Tibial artery (tissue), 4 donors: ENCODE measurements at regions not wholly inside any gene's neighbourhood (a gene's known extent, or its start where the extent isn't known, plus 50 kb on each side); places are given as distances from the start of the nearest gene placed in this dataset.

Experiments
- DNase-seq, 2 donors: peaks; one replicate each; pipeline ENCODE4 v3.0.0-alpha.2; 2019
- H3K27ac ChIP-seq, 2 donors: fragments of 200-600 bp; sonication (generic) in 1 of 2; 1 replicate in 1 of 2; 2 replicates in 1 of 2; pipeline ENCODE4 v1.5.1; 2018 to 2019; ENCODE audit warnings: mild to moderate bottlenecking in 1 of 2
- H3K27me3 ChIP-seq, 2 donors: fragments of 200-600 bp; sonication (generic) in 1 of 2; one replicate each; pipeline versions ENCODE4 v1.5.1 to v1.6.0; 2016 to 2019
- H3K36me3 ChIP-seq, 3 donors: fragments of 200-600 bp; sonication (generic) in 2 of 3; one replicate each; pipeline ENCODE4 v1.5.1; 2016 to 2019; ENCODE audit warnings: mild to moderate bottlenecking in 2 of 3
- H3K4me1 ChIP-seq, 4 donors: fragments of 200-600 bp; sonication (generic) in 2 of 4; 1 replicate in 3 of 4; 2 replicates in 1 of 4; pipeline ENCODE4 v1.5.1; 2016 to 2019
- H3K4me3 ChIP-seq, 2 donors: fragments of 200-600 bp; sonication (generic) in 1 of 2; 1 replicate in 1 of 2; 2 replicates in 1 of 2; pipeline ENCODE4 v1.5.1; 2018 to 2019; ENCODE audit warnings: mild to moderate bottlenecking in 2 of 2
- H3K9me3 ChIP-seq, 3 donors: fragments of 200-600 bp; sonication (generic) in 1 of 3; one replicate each; pipeline ENCODE4 v1.5.1; 2016 to 2019
- intact Hi-C: fragments of 100-400 bp; cut with DNase I; formaldehyde crosslinking; loops from one replicate; pipeline ENCODE4 v1.15.0; 2023; ENCODE audit warnings: low total_unique reads
- TF ChIP-seq, protein P1 (sequence below), 2 experiments: fragments of 200-600 bp in 1 of 2; fragments of 450-650 bp in 1 of 2; IDR thresholded peaks; one replicate each; pipeline ENCODE4 v1.5.1; 2017 to 2019; ENCODE audit warnings: antibody characterized with exemption in 2 of 2, mild to moderate bottlenecking in 1 of 2, moderate library complexity in 1 of 2

DNA sequence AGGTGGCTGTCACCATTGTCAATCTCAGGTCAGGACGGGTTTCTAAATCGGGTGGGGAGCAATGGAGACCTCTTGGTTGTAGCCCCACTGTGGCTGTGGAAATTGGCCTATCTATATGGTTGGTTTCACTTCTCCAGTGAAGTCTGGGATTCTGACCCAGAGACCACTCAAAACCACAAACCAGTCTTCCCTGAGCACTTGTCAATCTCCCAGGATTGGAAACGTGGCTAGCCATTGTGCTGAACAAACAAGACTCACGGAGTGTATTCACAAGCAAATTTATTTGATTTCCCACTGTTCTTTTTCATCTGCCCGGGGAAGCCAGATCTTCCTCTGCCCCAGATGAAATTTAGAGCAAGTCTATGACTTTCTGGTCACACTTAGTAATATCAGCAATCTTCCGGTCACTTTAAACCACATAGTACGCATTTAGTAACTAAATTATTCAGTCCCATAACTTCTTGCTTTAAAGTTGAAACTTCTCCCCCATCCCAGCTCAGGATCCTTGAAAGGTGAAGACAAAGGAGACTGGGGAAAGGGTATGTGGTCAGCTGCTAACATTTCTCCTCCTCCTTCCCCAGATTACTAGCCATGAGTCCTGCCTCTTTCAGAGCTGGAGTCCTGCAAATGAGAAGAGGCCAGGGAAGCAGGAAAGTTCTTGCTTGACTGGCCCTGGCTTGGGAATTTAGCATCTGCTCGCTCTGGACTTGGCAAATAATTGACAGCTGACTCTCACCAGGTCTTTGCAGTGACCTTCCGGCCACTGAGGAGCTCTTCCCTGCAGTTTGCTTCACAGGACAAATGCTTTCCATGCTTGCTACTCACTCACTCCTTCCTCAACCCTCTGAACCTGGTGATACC lies 123.2 kb upstream of the MAX start:
- Histone ChIP-seq H3K4me3 (no peak overlapping the region), H3K4me1 (peaks cover 0 to 13% (median under 1%) of the 10 kb centered on the region in 4 donors), H3K36me3 (no peaks in the 10 kb centered on the region), H3K27ac (no peak overlapping the region), H3K27me3 (no peaks in the 10 kb centered on the region), H3K9me3 (no peaks in the 10 kb centered on the region)
- peak in 1 of 2 donors; percentile 37 for DNase-seq
- intact Hi-C loops, result no loop called here
- TF ChIP-seq, protein P1, sequence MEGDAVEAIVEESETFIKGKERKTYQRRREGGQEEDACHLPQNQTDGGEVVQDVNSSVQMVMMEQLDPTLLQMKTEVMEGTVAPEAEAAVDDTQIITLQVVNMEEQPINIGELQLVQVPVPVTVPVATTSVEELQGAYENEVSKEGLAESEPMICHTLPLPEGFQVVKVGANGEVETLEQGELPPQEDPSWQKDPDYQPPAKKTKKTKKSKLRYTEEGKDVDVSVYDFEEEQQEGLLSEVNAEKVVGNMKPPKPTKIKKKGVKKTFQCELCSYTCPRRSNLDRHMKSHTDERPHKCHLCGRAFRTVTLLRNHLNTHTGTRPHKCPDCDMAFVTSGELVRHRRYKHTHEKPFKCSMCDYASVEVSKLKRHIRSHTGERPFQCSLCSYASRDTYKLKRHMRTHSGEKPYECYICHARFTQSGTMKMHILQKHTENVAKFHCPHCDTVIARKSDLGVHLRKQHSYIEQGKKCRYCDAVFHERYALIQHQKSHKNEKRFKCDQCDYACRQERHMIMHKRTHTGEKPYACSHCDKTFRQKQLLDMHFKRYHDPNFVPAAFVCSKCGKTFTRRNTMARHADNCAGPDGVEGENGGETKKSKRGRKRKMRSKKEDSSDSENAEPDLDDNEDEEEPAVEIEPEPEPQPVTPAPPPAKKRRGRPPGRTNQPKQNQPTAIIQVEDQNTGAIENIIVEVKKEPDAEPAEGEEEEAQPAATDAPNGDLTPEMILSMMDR (IDR thresholded peaks at IDR 0.05), result no peak

DNA sequence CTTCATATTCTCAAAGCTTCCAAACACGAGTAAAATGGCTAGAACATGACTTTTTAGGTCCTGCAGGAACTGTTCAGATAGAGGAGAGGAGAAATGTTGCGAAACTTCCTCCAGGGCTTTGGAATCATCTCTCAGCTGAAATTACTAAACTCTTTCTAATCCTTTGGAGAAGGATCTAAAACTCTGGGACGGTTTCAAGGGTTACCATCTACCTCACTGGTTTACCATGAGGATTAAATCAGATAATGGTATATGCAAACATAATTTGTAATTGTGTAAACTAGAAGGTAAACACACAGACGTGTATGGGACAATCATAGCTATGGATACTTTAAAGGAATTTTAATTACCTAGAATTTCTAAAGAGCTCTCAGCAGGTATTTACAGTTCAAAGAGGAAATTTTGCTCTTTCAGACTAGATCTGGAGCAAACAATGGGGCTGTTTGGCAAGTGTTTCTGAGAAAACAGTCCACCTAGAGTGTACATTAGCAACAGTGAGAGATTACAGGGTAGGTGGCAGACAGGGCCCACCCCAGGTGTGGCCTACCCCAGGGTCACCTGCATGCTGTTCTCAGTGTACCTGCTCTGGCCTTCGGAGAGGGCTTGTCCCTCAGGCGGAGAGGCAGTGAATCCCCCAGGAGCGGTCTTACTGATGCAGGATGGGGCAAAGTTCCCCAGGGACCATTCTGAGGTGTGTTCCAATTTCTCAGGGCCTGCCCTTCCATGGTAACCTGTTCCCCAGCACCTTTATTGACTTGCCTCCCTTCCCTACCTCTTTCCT lies 124.7 kb upstream of the MAX start:
- Histone ChIP-seq H3K36me3 (no peaks in the 10 kb centered on the region), H3K4me3 (no peak overlapping the region), H3K27ac (no peak overlapping the region), H3K9me3 (no peaks in the 10 kb centered on the region), H3K4me1 (peaks cover 0 to 18% (median 1%) of the 10 kb centered on the region in 4 donors), H3K27me3 (no peaks in the 10 kb centered on the region)
- TF ChIP-seq, protein P1 (IDR thresholded peaks at IDR 0.05), result no peak
- peak in 1 of 2 donors; percentile 21 for DNase-seq
- intact Hi-C loops, result no loop called here

DNA sequence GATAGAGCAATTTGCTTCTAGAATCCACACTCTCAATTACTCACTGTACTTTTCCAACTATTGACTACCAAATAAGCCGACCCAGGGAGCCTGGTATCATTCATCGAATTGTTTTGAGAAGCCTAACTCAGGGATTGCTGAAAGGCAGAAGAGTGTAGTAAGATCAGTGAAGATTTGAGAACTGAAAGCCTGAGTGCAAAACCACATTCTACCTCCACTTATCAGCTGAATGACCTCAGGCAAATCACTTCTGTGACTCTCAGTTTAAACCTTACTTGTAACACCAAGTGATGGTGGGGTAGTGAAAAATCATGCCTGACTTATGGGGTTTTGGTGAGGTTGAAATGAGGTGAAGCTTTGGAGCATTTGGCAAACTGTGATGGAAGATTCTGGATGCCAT lies 126.1 kb upstream of the MAX start:
- intact Hi-C loops, result no loop called here
- peak in 1 of 2 donors; percentile 9 for DNase-seq
- no peak overlapping the region for H3K27ac ChIP-seq
- peaks cover 0 to 18% (median 1%) of the 10 kb centered on the region in 4 donors for H3K4me1 ChIP-seq
- TF ChIP-seq, protein P1 (IDR thresholded peaks at IDR 0.05), result no peak
- no peaks in the 10 kb centered on the region for H3K36me3 ChIP-seq
- H3K27me3 ChIP-seq, result no peaks in the 10 kb centered on the region
- H3K4me3 ChIP-seq, result no peak overlapping the region
- no peaks in the 10 kb centered on the region for H3K9me3 ChIP-seq

DNA sequence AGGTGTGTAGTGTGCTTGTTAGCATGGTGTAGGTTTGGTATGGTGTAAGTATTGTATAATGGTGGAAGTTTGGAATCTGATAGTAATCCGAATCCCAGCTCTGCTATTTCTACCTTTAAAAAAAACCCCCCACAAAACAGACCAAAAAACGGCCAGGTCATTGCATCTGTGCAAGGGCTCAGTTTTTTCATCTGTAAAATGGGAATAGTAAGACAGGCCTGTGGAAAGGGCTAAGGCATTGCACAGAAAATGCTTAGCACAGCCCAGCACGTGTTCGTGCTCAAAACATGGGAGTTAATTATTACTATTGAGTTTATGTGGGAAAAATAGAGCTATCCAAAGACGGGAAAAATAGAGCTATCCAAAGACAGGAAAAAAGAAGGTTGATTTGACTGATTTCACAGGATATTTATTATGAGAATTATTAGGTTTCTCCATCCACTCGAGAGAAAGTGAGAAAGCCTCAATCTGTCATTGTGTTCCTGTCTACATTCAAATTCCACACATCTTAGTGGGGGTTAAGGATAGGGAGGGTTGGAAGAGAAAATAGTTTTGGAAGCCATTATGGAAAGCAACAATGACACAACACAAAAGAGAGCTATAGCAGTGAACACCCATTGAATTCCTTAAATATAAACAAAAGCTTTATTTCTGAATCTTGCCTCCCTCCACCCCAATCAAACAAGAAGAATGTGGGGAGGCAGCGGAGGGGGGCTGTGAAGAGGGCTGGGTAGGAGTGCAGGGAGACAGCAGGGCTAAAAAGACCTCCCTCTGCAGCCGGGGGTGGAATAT lies 126.8 kb upstream of the MAX start:
- intact Hi-C loops, result no loop called here
- DNase-seq, result peak in 1 of 2 donors; percentile 9

More for the DNA sequence above, 126.8 kb upstream of the MAX start:
- H3K27me3 ChIP-seq, result no peaks in the 10 kb centered on the region
- H3K4me3 ChIP-seq, result peak overlapping the region; percentile 44 to 50
- no peaks in the 10 kb centered on the region for H3K36me3 ChIP-seq
- TF ChIP-seq, protein P1 (IDR thresholded peaks at IDR 0.05), result no peak
- H3K4me1 ChIP-seq, result peaks cover 0 to 18% (median 1%) of the 10 kb centered on the region in 4 donors
- no peaks in the 10 kb centered on the region for H3K9me3 ChIP-seq
- peak overlapping the region; percentile 53 to 71 for H3K27ac ChIP-seq
